HepG2 (cell line): ENCODE measurements at regions not wholly inside any gene's neighbourhood (a gene's known extent, or its start where the extent isn't known, plus 50 kb on each side); places are given as distances from the start of the nearest gene placed in this dataset.

ENCODE experiments used
- FOSL1 ChIP-seq: sonication (generic); formaldehyde crosslinking; IDR thresholded peaks from 2 replicates; pipeline ENCODE4 v1.9.0; 2021; ENCODE audit warnings: missing genetic modification reagents, borderline replicate concordance
- SETDB1 ChIP-seq: sonication (generic); formaldehyde crosslinking; IDR thresholded peaks from 2 replicates; pipeline ENCODE4 v1.5.1; 2020; ENCODE audit warnings: missing genetic modification reagents, mild to moderate bottlenecking, borderline replicate concordance
- ZGPAT ChIP-seq: IDR thresholded peaks from 2 replicates; pipeline ENCODE4 v1.6.1; 2016; ENCODE audit warnings: mild to moderate bottlenecking

- TF ChIP-seq SETDB1 (CRISPR knock-in tag) (no peak), FOSL1 (CRISPR knock-in tag) (no peak), ZGPAT (CRISPR knock-in tag) (no peak)
These were observed 105.9 kb upstream of the RBBP8 start for GRCh38 chr18:22827216-22827615.
